T-helper 1 cell treated with Interleukin-12 subunit alpha and Interleukin-12 subunit beta and Interleukin-4 antibody, amounts not matched to agents 30 μg/mL and 1 μg/mL, for 36 hours (primary cell): ENCODE measurements at regions not wholly inside any gene's neighbourhood (a gene's known extent, or its start where the extent isn't known, plus 50 kb on each side); places are given as distances from the start of the nearest gene placed in this dataset.
"Not testable (repeated sequence)": the region's sequence is repeated elsewhere in the genome, so short reads cannot be mapped to it uniquely, and the experiment has no call there.

ENCODE experiments used
- H3K27ac Mint-ChIP-seq: one replicate; pipeline ENCODE4 v1.8.0; 2021; ENCODE audit warnings: mild to moderate bottlenecking, mixed read lengths
- H3K27me3 Mint-ChIP-seq: one replicate; pipeline ENCODE4 v1.8.0; 2021; ENCODE audit warnings: low read depth, mixed read lengths
- H3K36me3 Mint-ChIP-seq: one replicate; pipeline ENCODE4 v1.8.0; 2021; ENCODE audit warnings: low read depth, mixed read lengths
- H3K4me1 Mint-ChIP-seq: one replicate; pipeline ENCODE4 v1.8.0; 2021; ENCODE audit warnings: low read depth, mixed read lengths
- H3K4me3 Mint-ChIP-seq: one replicate; pipeline ENCODE4 v1.8.0; 2021; ENCODE audit warnings: mild to moderate bottlenecking, moderate library complexity, mixed read lengths
- H3K9me3 Mint-ChIP-seq: one replicate; pipeline ENCODE4 v1.8.0; 2021; ENCODE audit warnings: mixed read lengths

- Mint-ChIP-seq H3K9me3 (peaks cover 12% of the 10 kb centered on the region), H3K4me1 (no peaks in the 10 kb centered on the region), H3K27ac (no peak overlapping the region), H3K36me3 (no peaks in the 10 kb centered on the region), H3K4me3 (no peak overlapping the region), H3K27me3 (no peaks in the 10 kb centered on the region)
These were observed 331.8 kb upstream of the ARHGEF26 start for GRCh38 chr3:153789380-153789779.

GRCh38 chr3:153797056-153797455, 324.1 kb upstream of the ARHGEF26 start:
- H3K36me3 Mint-ChIP-seq, H3K27me3 Mint-ChIP-seq, H3K27ac Mint-ChIP-seq, H3K4me3 Mint-ChIP-seq, H3K4me1 Mint-ChIP-seq: not testable (repeated sequence)
- peaks cover 16% of the 10 kb centered on the region for H3K9me3 Mint-ChIP-seq

GRCh38 chr3:153809097-153809496, 312.1 kb upstream of the ARHGEF26 start:
- no peaks in the 10 kb centered on the region for H3K4me1 Mint-ChIP-seq
- no peak overlapping the region for H3K27ac Mint-ChIP-seq
- H3K36me3 Mint-ChIP-seq, result no peaks in the 10 kb centered on the region
- H3K9me3 Mint-ChIP-seq, result no peaks in the 10 kb centered on the region
- no peak overlapping the region for H3K4me3 Mint-ChIP-seq
- H3K27me3 Mint-ChIP-seq, result no peaks in the 10 kb centered on the region

GRCh38 chr3:153818338-153818737, 302.9 kb upstream of the ARHGEF26 start:
- Mint-ChIP-seq H3K4me1 (peaks cover 2% of the 10 kb centered on the region), H3K27ac (no peak overlapping the region), H3K36me3 (no peaks in the 10 kb centered on the region), H3K9me3 (no peaks in the 10 kb centered on the region), H3K27me3 (no peaks in the 10 kb centered on the region), H3K4me3 (no peak overlapping the region)

- Mint-ChIP-seq H3K27ac (no peak overlapping the region), H3K9me3 (no peaks in the 10 kb centered on the region), H3K27me3 (no peaks in the 10 kb centered on the region), H3K4me1 (peaks cover 2% of the 10 kb centered on the region), H3K4me3 (no peak overlapping the region), H3K36me3 (no peaks in the 10 kb centered on the region)
These were observed 301.2 kb upstream of the ARHGEF26 start for GRCh38 chr3:153820035-153820434.

GRCh38 chr3:153828346-153828745, 292.8 kb upstream of the ARHGEF26 start:
- H3K9me3 Mint-ChIP-seq, result peaks cover 16% of the 10 kb centered on the region
- not testable (repeated sequence) for H3K27me3 Mint-ChIP-seq, H3K27ac Mint-ChIP-seq, H3K36me3 Mint-ChIP-seq, H3K4me1 Mint-ChIP-seq, H3K4me3 Mint-ChIP-seq

GRCh38 chr3:153829606-153830170, 291.5 kb upstream of the ARHGEF26 start:
- Mint-ChIP-seq H3K9me3 (peaks cover 16% of the 10 kb centered on the region), H3K36me3 (no peaks in the 10 kb centered on the region), H3K27ac (no peak overlapping the region), H3K27me3 (no peaks in the 10 kb centered on the region), H3K4me1 (peaks cover 5% of the 10 kb centered on the region), H3K4me3 (no peak overlapping the region)

GRCh38 chr3:153830552-153830951, 290.6 kb upstream of the ARHGEF26 start:
- H3K4me1 Mint-ChIP-seq, result peaks cover 5% of the 10 kb centered on the region
- no peaks in the 10 kb centered on the region for H3K36me3 Mint-ChIP-seq
- H3K27me3 Mint-ChIP-seq, result no peaks in the 10 kb centered on the region
- no peak overlapping the region for H3K4me3 Mint-ChIP-seq
- H3K9me3 Mint-ChIP-seq, result peaks cover 13% of the 10 kb centered on the region
- no peak overlapping the region for H3K27ac Mint-ChIP-seq

GRCh38 chr3:153835540-153835939, 285.6 kb upstream of the ARHGEF26 start:
- Mint-ChIP-seq H3K4me3 (no peak overlapping the region), H3K27ac (no peak overlapping the region), H3K4me1 (no peaks in the 10 kb centered on the region), H3K9me3 (no peaks in the 10 kb centered on the region), H3K36me3 (no peaks in the 10 kb centered on the region), H3K27me3 (peaks cover 4% of the 10 kb centered on the region)

GRCh38 chr3:153840487-153840886, 280.7 kb upstream of the ARHGEF26 start:
- no peak overlapping the region for H3K27ac Mint-ChIP-seq
- H3K9me3 Mint-ChIP-seq, result no peaks in the 10 kb centered on the region
- no peak overlapping the region for H3K4me3 Mint-ChIP-seq
- no peaks in the 10 kb centered on the region for H3K4me1 Mint-ChIP-seq
- H3K27me3 Mint-ChIP-seq, result peaks cover 4% of the 10 kb centered on the region
- no peaks in the 10 kb centered on the region for H3K36me3 Mint-ChIP-seq

GRCh38 chr3:153843994-153844393, 277.2 kb upstream of the ARHGEF26 start:
- no peaks in the 10 kb centered on the region for H3K9me3 Mint-ChIP-seq
- no peaks in the 10 kb centered on the region for H3K27me3 Mint-ChIP-seq
- no peaks in the 10 kb centered on the region for H3K36me3 Mint-ChIP-seq
- no peak overlapping the region for H3K4me3 Mint-ChIP-seq
- no peak overlapping the region for H3K27ac Mint-ChIP-seq
- H3K4me1 Mint-ChIP-seq, result no peaks in the 10 kb centered on the region

- no peaks in the 10 kb centered on the region for H3K4me1 Mint-ChIP-seq
- H3K27me3 Mint-ChIP-seq, result no peaks in the 10 kb centered on the region
- H3K27ac Mint-ChIP-seq, result no peak overlapping the region
- H3K4me3 Mint-ChIP-seq, result no peak overlapping the region
- H3K9me3 Mint-ChIP-seq, result no peaks in the 10 kb centered on the region
- no peaks in the 10 kb centered on the region for H3K36me3 Mint-ChIP-seq
These were observed 275.9 kb upstream of the ARHGEF26 start for GRCh38 chr3:153845311-153845710.

- Mint-ChIP-seq H3K27me3 (no peaks in the 10 kb centered on the region), H3K27ac (no peak overlapping the region), H3K36me3 (no peaks in the 10 kb centered on the region), H3K4me3 (no peak overlapping the region), H3K4me1 (no peaks in the 10 kb centered on the region), H3K9me3 (no peaks in the 10 kb centered on the region)
These were observed 272.5 kb upstream of the ARHGEF26 start for GRCh38 chr3:153848702-153849101.

- H3K27me3 Mint-ChIP-seq, result peaks cover 3% of the 10 kb centered on the region
- no peaks in the 10 kb centered on the region for H3K4me1 Mint-ChIP-seq
- no peaks in the 10 kb centered on the region for H3K9me3 Mint-ChIP-seq
- H3K27ac Mint-ChIP-seq, result no peak overlapping the region
- H3K4me3 Mint-ChIP-seq, result no peak overlapping the region
- no peaks in the 10 kb centered on the region for H3K36me3 Mint-ChIP-seq
These were observed 268.8 kb upstream of the ARHGEF26 start for GRCh38 chr3:153852355-153852754.

- no peaks in the 10 kb centered on the region for H3K36me3 Mint-ChIP-seq
- no peak overlapping the region for H3K27ac Mint-ChIP-seq
- H3K27me3 Mint-ChIP-seq, result peaks cover 3% of the 10 kb centered on the region
- no peaks in the 10 kb centered on the region for H3K9me3 Mint-ChIP-seq
- no peak overlapping the region for H3K4me3 Mint-ChIP-seq
- H3K4me1 Mint-ChIP-seq, result no peaks in the 10 kb centered on the region
These were observed 268.0 kb upstream of the ARHGEF26 start for GRCh38 chr3:153853163-153853562.

- H3K36me3 Mint-ChIP-seq, result no peaks in the 10 kb centered on the region
- no peak overlapping the region for H3K27ac Mint-ChIP-seq
- H3K4me1 Mint-ChIP-seq, result no peaks in the 10 kb centered on the region
- peaks cover 3% of the 10 kb centered on the region for H3K27me3 Mint-ChIP-seq
- H3K9me3 Mint-ChIP-seq, result no peaks in the 10 kb centered on the region
- no peak overlapping the region for H3K4me3 Mint-ChIP-seq
These were observed 265.4 kb upstream of the ARHGEF26 start for GRCh38 chr3:153855772-153856171.
